ENCODE measurements at regions not wholly inside any gene's neighbourhood (a gene's known extent, or its start where the extent isn't known, plus 50 kb on each side); places are given as distances from the start of the nearest gene placed in this dataset.
"Not testable (repeated sequence)": the region's sequence is repeated elsewhere in the genome, so short reads cannot be mapped to it uniquely, and the experiment has no call there.

- no peak for DNase-seq (ENCODE audit: low read depth, low spot score)
Observed at GRCh38 chr1:4215391-4215790, 315.3 kb upstream of the C1orf174 start.

GRCh38 chr1:4216231-4216630, 316.2 kb upstream of the C1orf174 start:
- no peak for DNase-seq (ENCODE audit: low read depth, low spot score)

- no peak for DNase-seq (ENCODE audit: low read depth, low spot score)
Observed at GRCh38 chr1:4218619-4219018, 318.5 kb upstream of the C1orf174 start.

- no peak for DNase-seq (ENCODE audit: low read depth, low spot score)
Observed at GRCh38 chr1:4219111-4219510, 319.0 kb upstream of the C1orf174 start.

- no peak for DNase-seq (ENCODE audit: low read depth, low spot score)
Observed at GRCh38 chr1:4219826-4220225, 319.8 kb upstream of the C1orf174 start.

GRCh38 chr1:4220362-4220761, 320.3 kb upstream of the C1orf174 start:
- DNase-seq (ENCODE audit: low read depth, low spot score) = no peak

GRCh38 chr1:4221107-4221506, 321.0 kb upstream of the C1orf174 start:
- no peak for DNase-seq (ENCODE audit: low read depth, low spot score)

GRCh38 chr1:4224684-4225467, 324.8 kb upstream of the C1orf174 start:
- DNase-seq (ENCODE audit: low read depth, low spot score) = no peak

GRCh38 chr1:4227986-4228385, 327.9 kb upstream of the C1orf174 start:
- no peak for DNase-seq (ENCODE audit: low read depth, low spot score)

- no peak for DNase-seq (ENCODE audit: low read depth, low spot score)
Observed at GRCh38 chr1:4253935-4254334, 353.9 kb upstream of the C1orf174 start.

GRCh38 chr1:4256351-4256750, 356.3 kb upstream of the C1orf174 start:
- DNase-seq (ENCODE audit: low read depth, low spot score) = no peak

- DNase-seq (ENCODE audit: low read depth, low spot score) = not testable (repeated sequence)
Observed at GRCh38 chr1:4258146-4258777, 358.2 kb upstream of the C1orf174 start.

- DNase-seq (ENCODE audit: low read depth, low spot score) = no peak
Observed at GRCh38 chr1:4261327-4261726, 361.3 kb upstream of the C1orf174 start.

- no peak for DNase-seq (ENCODE audit: low read depth, low spot score)
Observed at GRCh38 chr1:4262665-4263064, 362.6 kb upstream of the C1orf174 start.

GRCh38 chr1:4263699-4264098, 363.6 kb upstream of the C1orf174 start:
- no peak for DNase-seq (ENCODE audit: low read depth, low spot score)

- DNase-seq (ENCODE audit: low read depth, low spot score) = no peak
Observed at GRCh38 chr1:4265836-4266235, 365.8 kb upstream of the C1orf174 start.

GRCh38 chr1:4267381-4268261, 367.5 kb upstream of the C1orf174 start:
- no peak for DNase-seq (ENCODE audit: low read depth, low spot score)

- no peak for DNase-seq (ENCODE audit: low read depth, low spot score)
Observed at GRCh38 chr1:4268262-4268888, 368.3 kb upstream of the C1orf174 start.

GRCh38 chr1:4268889-4269284, 368.8 kb upstream of the C1orf174 start:
- DNase-seq (ENCODE audit: low read depth, low spot score) = no peak

GRCh38 chr1:4269330-4269729, 369.3 kb upstream of the C1orf174 start:
- DNase-seq (ENCODE audit: low read depth, low spot score) = no peak

GRCh38 chr1:4269952-4270570, 370.0 kb upstream of the C1orf174 start:
- no peak for DNase-seq (ENCODE audit: low read depth, low spot score)

Measured in activated naive CD8-positive, alpha-beta T cell treated with anti-CD3 and anti-CD28 coated beads, Interleukin-2, amount 50 U/mL, for 16 hours (primary cell).